ENCODE measurements at regions not wholly inside any gene's neighbourhood (a gene's known extent, or its start where the extent isn't known, plus 50 kb on each side); places are given as distances from the start of the nearest gene placed in this dataset.
"Not testable (repeated sequence)": the region's sequence is repeated elsewhere in the genome, so short reads cannot be mapped to it uniquely, and the experiment has no call there.

- Histone ChIP-seq H3K9me3 (replicated peaks in 1 of 11) (no peaks in the 10 kb centered on the region), H3K36me3 (no peaks in the 10 kb centered on the region), H3K4me3 (no peak overlapping the region), H3K4me1 (peaks cover 0 to 9% (median 0%) of the 10 kb centered on the region in 10 experiments; a peak in 8 of 20 replicates), H4K20me1 (no peaks in the 10 kb centered on the region), H3K9ac (no peak overlapping the region), H3K4me2 (peak overlapping the region in 5 of 11 experiments; percentile 3 to 30 (median 25); a peak in 7 of 22 replicates), H3K27me3 (no peaks in the 10 kb centered on the region), H3K27ac (no peak overlapping the region)
- no peak for TF ChIP-seq Cebpa-rat (IDR thresholded peaks at IDR 0.05)
Observed at GRCh38 chr2:138298120-138298814, 203.3 kb upstream of the SPOPL start.

- no peaks in the 10 kb centered on the region for H3K9me3 ChIP-seq (replicated peaks in 1 of 11)
- H3K27me3 ChIP-seq: no peaks in the 10 kb centered on the region
- no peak overlapping the region for H3K9ac ChIP-seq
- H3K4me2 ChIP-seq: peak overlapping the region in 4 of 11 experiments; percentile 3 to 30 (median 26); a peak in 6 of 22 replicates
- H3K36me3 ChIP-seq: no peaks in the 10 kb centered on the region
- H4K20me1 ChIP-seq: no peaks in the 10 kb centered on the region
- H3K27ac ChIP-seq: no peak overlapping the region
- TF ChIP-seq Cebpa-rat (IDR thresholded peaks at IDR 0.05): no peak
- no peak overlapping the region for H3K4me3 ChIP-seq
- peaks cover 0 to 9% (median 0%) of the 10 kb centered on the region in 10 experiments; a peak in 8 of 20 replicates for H3K4me1 ChIP-seq
Observed at GRCh38 chr2:138298900-138299299, 202.7 kb upstream of the SPOPL start.

- Histone ChIP-seq H3K36me3 (no peaks in the 10 kb centered on the region), H3K4me2 (no peak overlapping the region)
Observed at GRCh38 chr2:138306626-138307025, 194.9 kb upstream of the SPOPL start.

GRCh38 chr2:138307099-138307498 is 194.5 kb upstream of the SPOPL start:
- no peak overlapping the region for H3K4me3 ChIP-seq
- no peaks in the 10 kb centered on the region for H4K20me1 ChIP-seq
- no peaks in the 10 kb centered on the region for H3K27me3 ChIP-seq
- H3K4me2 ChIP-seq: no peak overlapping the region
- H3K4me1 ChIP-seq: no peaks in the 10 kb centered on the region; a peak in 1 of 20 replicates
- no peaks in the 10 kb centered on the region for H3K9me3 ChIP-seq (replicated peaks in 1 of 11)
- H3K9ac ChIP-seq: no peak overlapping the region
- H3K36me3 ChIP-seq: no peaks in the 10 kb centered on the region
- TF ChIP-seq Cebpa-rat (IDR thresholded peaks at IDR 0.05): no peak
- no peak overlapping the region for H3K27ac ChIP-seq

More at GRCh38 chr2:138306626-138307025, 194.9 kb upstream of the SPOPL start:
- Histone ChIP-seq H4K20me1 (no peaks in the 10 kb centered on the region), H3K9ac (no peak overlapping the region), H3K4me1 (no peaks in the 10 kb centered on the region; a peak in 1 of 20 replicates), H3K27me3 (no peaks in the 10 kb centered on the region), H3K9me3 (replicated peaks in 1 of 11) (no peaks in the 10 kb centered on the region), H3K4me3 (no peak overlapping the region), H3K27ac (no peak overlapping the region)
- no peak for TF ChIP-seq Cebpa-rat (IDR thresholded peaks at IDR 0.05)

GRCh38 chr2:138309760-138310159 is 191.8 kb upstream of the SPOPL start:
- H3K4me2 ChIP-seq: no peak overlapping the region
- H3K27ac ChIP-seq: no peak overlapping the region
- H3K4me1 ChIP-seq: no peaks in the 10 kb centered on the region
- H3K36me3 ChIP-seq: no peaks in the 10 kb centered on the region
- H3K9ac ChIP-seq: no peak overlapping the region
- peaks cover 0 to 4% (median 0%) of the 10 kb centered on the region in 11 experiments; a peak in 1 of 22 replicates for H3K9me3 ChIP-seq (replicated peaks in 1 of 11)
- no peak for TF ChIP-seq Cebpa-rat (IDR thresholded peaks at IDR 0.05)
- H4K20me1 ChIP-seq: no peaks in the 10 kb centered on the region
- H3K27me3 ChIP-seq: no peaks in the 10 kb centered on the region
- no peak overlapping the region for H3K4me3 ChIP-seq

GRCh38 chr2:138312061-138312460 is 189.5 kb upstream of the SPOPL start:
- Histone ChIP-seq H3K27me3 (no peaks in the 10 kb centered on the region), H3K9ac (no peak overlapping the region), H3K4me3 (no peak overlapping the region), H4K20me1 (no peaks in the 10 kb centered on the region), H3K27ac (no peak overlapping the region), H3K36me3 (no peaks in the 10 kb centered on the region), H3K4me2 (no peak overlapping the region), H3K9me3 (replicated peaks in 1 of 11) (peaks cover 7 to 20% (median 14%) of the 10 kb centered on the region in 11 experiments; a peak in 21 of 22 replicates), H3K4me1 (no peaks in the 10 kb centered on the region)
- TF ChIP-seq Cebpa-rat (IDR thresholded peaks at IDR 0.05): no peak

- not testable (repeated sequence) for H3K27ac ChIP-seq, H3K9ac ChIP-seq, H3K4me3 ChIP-seq, H4K20me1 ChIP-seq, H3K4me1 ChIP-seq, H3K27me3 ChIP-seq, H3K36me3 ChIP-seq, H3K4me2 ChIP-seq
- H3K9me3 ChIP-seq (replicated peaks in 1 of 11): peaks cover 7 to 20% (median 14%) of the 10 kb centered on the region in 11 experiments; a peak in 21 of 22 replicates
Observed at GRCh38 chr2:138315619-138316018, 186.0 kb upstream of the SPOPL start.

- Histone ChIP-seq H3K36me3 (no peaks in the 10 kb centered on the region), H3K9me3 (replicated peaks in 1 of 11) (peaks cover 7 to 20% (median 14%) of the 10 kb centered on the region in 11 experiments; a peak in 21 of 22 replicates), H3K4me3 (no peak overlapping the region), H4K20me1 (no peaks in the 10 kb centered on the region), H3K27ac (no peak overlapping the region), H3K4me1 (no peaks in the 10 kb centered on the region), H3K4me2 (no peak overlapping the region), H3K27me3 (no peaks in the 10 kb centered on the region), H3K9ac (no peak overlapping the region)
- no peak for TF ChIP-seq Cebpa-rat (IDR thresholded peaks at IDR 0.05)
Observed at GRCh38 chr2:138319616-138320015, 182.0 kb upstream of the SPOPL start.

- no peaks in the 10 kb centered on the region for H4K20me1 ChIP-seq
- H3K4me3 ChIP-seq: no peak overlapping the region
- no peak for TF ChIP-seq Cebpa-rat (IDR thresholded peaks at IDR 0.05)
Observed at GRCh38 chr2:138321458-138321857, 180.1 kb upstream of the SPOPL start.

More at GRCh38 chr2:138321458-138321857, 180.1 kb upstream of the SPOPL start:
- H3K27ac ChIP-seq: no peak overlapping the region
- no peaks in the 10 kb centered on the region for H3K27me3 ChIP-seq
- H3K4me1 ChIP-seq: no peaks in the 10 kb centered on the region
- no peak overlapping the region for H3K9ac ChIP-seq
- no peak overlapping the region for H3K4me2 ChIP-seq
- no peaks in the 10 kb centered on the region for H3K36me3 ChIP-seq
- peaks cover 0 to 2% (median 1%) of the 10 kb centered on the region in 11 experiments; a peak in 2 of 22 replicates for H3K9me3 ChIP-seq (replicated peaks in 1 of 11)

All from BLaER1 treated with 17β-estradiol and CSF1 and Interleukin-3, amounts not matched to agents 10 nM and 100 nM (cell line).